T-helper 17 cell (primary cell): ENCODE measurements at regions not wholly inside any gene's neighbourhood (a gene's known extent, or its start where the extent isn't known, plus 50 kb on each side); places are given as distances from the start of the nearest gene placed in this dataset.
"Not testable (repeated sequence)": the region's sequence is repeated elsewhere in the genome, so short reads cannot be mapped to it uniquely, and the experiment has no call there.

Experiments
- ATAC-seq: fragments of 150-1000 bp; cut with Tn5 transposase; 2 replicates; pipeline ENCODE4 v1.10.0; 2021; ENCODE audit warnings: mild to moderate bottlenecking, moderate library complexity
- DNase-seq, 3 donors: peaks; one replicate each; pipeline versions ENCODE4 v3.0.0 to v3.0.0-alpha.2; 2020 to 2021
- H3K9me3 ChIP-seq: one replicate; pipeline ENCODE4 v1.7.0; 2013; ENCODE audit warnings: low read length, mild to moderate bottlenecking; ENCODE audit not compliant: control insufficient read depth, poor library complexity, severe bottlenecking
- H3K27ac Mint-ChIP-seq: one replicate; pipeline ENCODE4 v1.8.0; 2022; ENCODE audit warnings: mild to moderate bottlenecking, moderate library complexity, mixed read lengths
- H3K27me3 Mint-ChIP-seq: one replicate; pipeline ENCODE4 v1.8.0; 2022; ENCODE audit warnings: mixed read lengths
- H3K36me3 Mint-ChIP-seq: one replicate; pipeline ENCODE4 v1.8.0; 2022; ENCODE audit warnings: low read depth, mixed read lengths
- H3K4me1 Mint-ChIP-seq: one replicate; pipeline ENCODE4 v1.8.0; 2022; ENCODE audit warnings: mild to moderate bottlenecking, mixed read lengths
- H3K4me3 Mint-ChIP-seq: one replicate; pipeline ENCODE4 v1.8.0; 2022; ENCODE audit warnings: mild to moderate bottlenecking, moderate library complexity, mixed read lengths

GRCh38 chr6:113363866-113364265, 493.3 kb upstream of the MARCKS start:
- no peaks in the 10 kb centered on the region for H3K9me3 ChIP-seq
- DNase-seq (no peak), ATAC-seq (no peak)
- Mint-ChIP-seq H3K27ac (no peak overlapping the region), H3K4me1 (no peaks in the 10 kb centered on the region), H3K36me3 (no peaks in the 10 kb centered on the region), H3K4me3 (no peak overlapping the region), H3K27me3 (peaks cover 6% of the 10 kb centered on the region)

- Mint-ChIP-seq H3K36me3 (no peaks in the 10 kb centered on the region), H3K27me3 (peaks cover 6% of the 10 kb centered on the region), H3K4me3 (no peak overlapping the region), H3K4me1 (no peaks in the 10 kb centered on the region), H3K27ac (no peak overlapping the region)
- ATAC-seq (no peak), DNase-seq (no peak)
- H3K9me3 ChIP-seq, result no peaks in the 10 kb centered on the region
These were observed 492.4 kb upstream of the MARCKS start for GRCh38 chr6:113364766-113365165.

- ATAC-seq (no peak), DNase-seq (no peak)
- Mint-ChIP-seq H3K4me3 (no peak overlapping the region), H3K27me3 (peaks cover 6% of the 10 kb centered on the region), H3K4me1 (no peaks in the 10 kb centered on the region), H3K27ac (no peak overlapping the region), H3K36me3 (no peaks in the 10 kb centered on the region)
- H3K9me3 ChIP-seq, result no peaks in the 10 kb centered on the region
These were observed 492.0 kb upstream of the MARCKS start for GRCh38 chr6:113365191-113365590.

GRCh38 chr6:113366505-113366904, 490.6 kb upstream of the MARCKS start:
- ATAC-seq (no peak), DNase-seq (no peak)
- Mint-ChIP-seq H3K36me3 (no peaks in the 10 kb centered on the region), H3K4me1 (no peaks in the 10 kb centered on the region), H3K4me3 (no peak overlapping the region), H3K27ac (no peak overlapping the region), H3K27me3 (peaks cover 6% of the 10 kb centered on the region)
- no peaks in the 10 kb centered on the region for H3K9me3 ChIP-seq

GRCh38 chr6:113370508-113371502, 486.3 kb upstream of the MARCKS start:
- Mint-ChIP-seq H3K36me3 (peaks cover 2% of the 10 kb centered on the region), H3K4me1 (no peaks in the 10 kb centered on the region), H3K27ac (no peak overlapping the region), H3K4me3 (no peak overlapping the region), H3K27me3 (peaks cover 7% of the 10 kb centered on the region)
- no peaks in the 10 kb centered on the region for H3K9me3 ChIP-seq
- ATAC-seq, result no peak
- no peak for DNase-seq

GRCh38 chr6:113375466-113375865, 481.7 kb upstream of the MARCKS start:
- H3K36me3 Mint-ChIP-seq, H3K4me1 Mint-ChIP-seq, H3K4me3 Mint-ChIP-seq, ATAC-seq, H3K9me3 ChIP-seq, DNase-seq, H3K27ac Mint-ChIP-seq: not testable (repeated sequence)
- H3K27me3 Mint-ChIP-seq, result peaks cover 10% of the 10 kb centered on the region

- Mint-ChIP-seq H3K27me3 (peaks cover 10% of the 10 kb centered on the region), H3K27ac (no peak overlapping the region), H3K36me3 (peaks cover 2% of the 10 kb centered on the region), H3K4me1 (no peaks in the 10 kb centered on the region), H3K4me3 (no peak overlapping the region)
- ATAC-seq (no peak), DNase-seq (no peak)
- no peaks in the 10 kb centered on the region for H3K9me3 ChIP-seq
These were observed 480.9 kb upstream of the MARCKS start for GRCh38 chr6:113375950-113376846.

- Mint-ChIP-seq H3K4me3 (no peak overlapping the region), H3K4me1 (no peaks in the 10 kb centered on the region), H3K27ac (no peak overlapping the region), H3K27me3 (peaks cover 10% of the 10 kb centered on the region), H3K36me3 (peaks cover 2% of the 10 kb centered on the region)
- DNase-seq, result no peak
- no peaks in the 10 kb centered on the region for H3K9me3 ChIP-seq
- ATAC-seq, result no peak
These were observed 480.3 kb upstream of the MARCKS start for GRCh38 chr6:113376847-113377165.

- no peak for ATAC-seq
These were observed 479.7 kb upstream of the MARCKS start for GRCh38 chr6:113377362-113377942.

GRCh38 chr6:113380591-113380990, 476.6 kb upstream of the MARCKS start:
- ATAC-seq (no peak), DNase-seq (no peak)
- H3K4me3 Mint-ChIP-seq, result no peak overlapping the region

More at GRCh38 chr6:113377362-113377942, 479.7 kb upstream of the MARCKS start:
- H3K27me3 Mint-ChIP-seq, result peaks cover 10% of the 10 kb centered on the region
- H3K4me1 Mint-ChIP-seq, result no peaks in the 10 kb centered on the region
- no peak for DNase-seq
- no peak overlapping the region for H3K4me3 Mint-ChIP-seq
- no peaks in the 10 kb centered on the region for H3K9me3 ChIP-seq
- H3K36me3 Mint-ChIP-seq, result peaks cover 2% of the 10 kb centered on the region
- no peak overlapping the region for H3K27ac Mint-ChIP-seq

GRCh38 chr6:113381232-113381631, 475.9 kb upstream of the MARCKS start:
- H3K4me3 Mint-ChIP-seq, result no peak overlapping the region
- no peaks in the 10 kb centered on the region for H3K36me3 Mint-ChIP-seq
- no peaks in the 10 kb centered on the region for H3K4me1 Mint-ChIP-seq
- no peak overlapping the region for H3K27ac Mint-ChIP-seq
- H3K9me3 ChIP-seq, result no peaks in the 10 kb centered on the region
- DNase-seq (no peak), ATAC-seq (no peak)
- H3K27me3 Mint-ChIP-seq, result peaks cover 4% of the 10 kb centered on the region

More at GRCh38 chr6:113380591-113380990, 476.6 kb upstream of the MARCKS start:
- Mint-ChIP-seq H3K27ac (no peak overlapping the region), H3K4me1 (no peaks in the 10 kb centered on the region), H3K27me3 (peaks cover 4% of the 10 kb centered on the region), H3K36me3 (no peaks in the 10 kb centered on the region)
- no peaks in the 10 kb centered on the region for H3K9me3 ChIP-seq

GRCh38 chr6:113381959-113382358, 475.2 kb upstream of the MARCKS start:
- Mint-ChIP-seq H3K36me3 (no peaks in the 10 kb centered on the region), H3K27ac (no peak overlapping the region), H3K27me3 (peaks cover 4% of the 10 kb centered on the region), H3K4me1 (no peaks in the 10 kb centered on the region), H3K4me3 (no peak overlapping the region)
- ATAC-seq (no peak), DNase-seq (no peak)
- no peaks in the 10 kb centered on the region for H3K9me3 ChIP-seq

GRCh38 chr6:113383701-113384100, 473.4 kb upstream of the MARCKS start:
- H3K36me3 Mint-ChIP-seq, result no peaks in the 10 kb centered on the region
- no peak for DNase-seq
- no peak for ATAC-seq
- no peaks in the 10 kb centered on the region for H3K4me1 Mint-ChIP-seq
- no peak overlapping the region for H3K4me3 Mint-ChIP-seq
- H3K27ac Mint-ChIP-seq, result no peak overlapping the region
- no peaks in the 10 kb centered on the region for H3K27me3 Mint-ChIP-seq
- no peaks in the 10 kb centered on the region for H3K9me3 ChIP-seq
